Endothelial cell of umbilical vein (primary cell): ENCODE measurements at regions not wholly inside any gene's neighbourhood (a gene's known extent, or its start where the extent isn't known, plus 50 kb on each side); places are given as distances from the start of the nearest gene placed in this dataset.

Experiments used
- CTCF ChIP-seq, 2 donors: IDR thresholded peaks; 1 replicate in 1 of 2; 2 replicates in 1 of 2; pipeline ENCODE4 v1.5.1; 2011; ENCODE audit warnings: low read length in 2 of 2, mild to moderate bottlenecking in 2 of 2, moderate library complexity in 2 of 2, control low read depth in 1 of 2, inconsistent platforms in 1 of 2, low read depth in 1 of 2; ENCODE audit not compliant: insufficient read depth in 1 of 2; ENCODE audit errors: extremely low read depth in 1 of 2
- EZH2 ChIP-seq: IDR thresholded peaks from 2 replicates; pipeline ENCODE4 v1.6.1; 2012; ENCODE audit warnings: borderline replicate concordance, low read depth, mild to moderate bottlenecking, moderate library complexity, low read length, inconsistent platforms; ENCODE audit not compliant: severe bottlenecking
- FOS ChIP-seq: IDR thresholded peaks from 2 replicates; pipeline ENCODE4 v1.6.1; 2011; ENCODE audit warnings: mild to moderate bottlenecking, low read length, moderate library complexity, borderline replicate concordance; ENCODE audit not compliant: insufficient read depth
- GATA2 ChIP-seq: IDR thresholded peaks from 2 replicates; pipeline ENCODE4 v1.7.0; 2011; ENCODE audit warnings: low read depth, mild to moderate bottlenecking, moderate library complexity, mixed read lengths, low read length; ENCODE audit not compliant: insufficient read length, insufficient read depth
- JUN ChIP-seq: IDR thresholded peaks from 2 replicates; pipeline ENCODE4 v1.6.1; 2011; ENCODE audit warnings: borderline replicate concordance, low read depth; ENCODE audit not compliant: insufficient read length, insufficient read depth

- no peak for TF ChIP-seq CTCF (IDR thresholded peaks at IDR 0.05; ENCODE audit: extremely low read depth in 1 of 2, insufficient read depth in 1 of 2, low read depth in 1 of 2, low read length in 2 of 2)
- no peak for TF ChIP-seq FOS
- no peak for TF ChIP-seq EZH2
- no peak for TF ChIP-seq GATA2
- no peak for TF ChIP-seq JUN
Observed at GRCh38 chr18:10301831-10302483, 152.5 kb upstream of the APCDD1 start.
